ENCODE measurements at regions not wholly inside any gene's neighbourhood (a gene's known extent, or its start where the extent isn't known, plus 50 kb on each side); places are given as distances from the start of the nearest gene placed in this dataset.

- H3K4me1 Mint-ChIP-seq (ENCODE audit: low read depth, unreplicated experiment) = no peaks in the 10 kb centered on the region
- no peak overlapping the region for H3K27ac Mint-ChIP-seq (ENCODE audit: unreplicated experiment)
- H3K4me3 Mint-ChIP-seq (ENCODE audit: unreplicated experiment) = no peak overlapping the region
- TF ChIP-seq CTCF (IDR thresholded peaks at IDR 0.05; ENCODE audit: partially characterized antibody, unreplicated experiment) = no peak
- peaks cover 8% of the 10 kb centered on the region for H3K9me3 Mint-ChIP-seq (ENCODE audit: unreplicated experiment)
- DNase-seq = no peak
- H3K36me3 Mint-ChIP-seq (ENCODE audit: unreplicated experiment) = peaks cover 10% of the 10 kb centered on the region
- peaks cover 2% of the 10 kb centered on the region for H3K27me3 Mint-ChIP-seq (ENCODE audit: unreplicated experiment)
Measured at GRCh38 chr16:50480206-50480605, 68.0 kb upstream of the NKD1 start.

DNA sequence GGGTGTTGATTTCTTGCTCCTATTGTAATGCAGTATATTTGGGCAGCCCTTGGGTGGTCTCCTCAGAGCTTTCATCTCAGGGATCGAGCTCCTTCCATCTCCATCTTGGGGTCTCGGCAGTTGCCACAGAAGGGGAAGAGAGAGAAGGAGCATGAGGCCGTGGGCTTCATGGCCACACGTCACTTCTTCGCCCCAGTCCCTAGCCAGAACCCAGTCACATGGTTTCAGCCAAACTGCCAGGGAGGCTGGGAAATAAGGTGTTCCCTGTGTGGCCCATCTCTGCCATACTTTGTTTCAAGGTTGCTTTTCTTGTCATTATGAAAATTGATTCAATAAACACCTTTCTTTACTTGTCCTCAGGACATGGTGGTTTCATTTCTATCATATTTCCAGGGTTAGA, 68.4 kb upstream of the NKD1 start:
- Mint-ChIP-seq H3K4me1 (ENCODE audit: low read depth, unreplicated experiment) (no peaks in the 10 kb centered on the region), H3K36me3 (ENCODE audit: unreplicated experiment) (peaks cover 8% of the 10 kb centered on the region), H3K27ac (ENCODE audit: unreplicated experiment) (no peak overlapping the region), H3K27me3 (ENCODE audit: unreplicated experiment) (peaks cover 2% of the 10 kb centered on the region), H3K4me3 (ENCODE audit: unreplicated experiment) (no peak overlapping the region), H3K9me3 (ENCODE audit: unreplicated experiment) (peaks cover 8% of the 10 kb centered on the region)
- TF ChIP-seq CTCF (IDR thresholded peaks at IDR 0.05; ENCODE audit: partially characterized antibody, unreplicated experiment) = no peak
- no peak for DNase-seq

GRCh38 chr16:50478773-50479149, 69.4 kb upstream of the NKD1 start:
- peaks cover 2% of the 10 kb centered on the region for H3K27me3 Mint-ChIP-seq (ENCODE audit: unreplicated experiment)
- no peaks in the 10 kb centered on the region for H3K4me1 Mint-ChIP-seq (ENCODE audit: low read depth, unreplicated experiment)
- H3K36me3 Mint-ChIP-seq (ENCODE audit: unreplicated experiment) = peaks cover 2% of the 10 kb centered on the region
- no peak for TF ChIP-seq CTCF (IDR thresholded peaks at IDR 0.05; ENCODE audit: partially characterized antibody, unreplicated experiment)
- H3K27ac Mint-ChIP-seq (ENCODE audit: unreplicated experiment) = no peak overlapping the region
- no peak overlapping the region for H3K4me3 Mint-ChIP-seq (ENCODE audit: unreplicated experiment)
- peaks cover 5% of the 10 kb centered on the region for H3K9me3 Mint-ChIP-seq (ENCODE audit: unreplicated experiment)
- no peak for DNase-seq

- Mint-ChIP-seq H3K4me1 (ENCODE audit: low read depth, unreplicated experiment) (no peaks in the 10 kb centered on the region), H3K4me3 (ENCODE audit: unreplicated experiment) (no peak overlapping the region), H3K27ac (ENCODE audit: unreplicated experiment) (no peak overlapping the region), H3K27me3 (ENCODE audit: unreplicated experiment) (peaks cover 2% of the 10 kb centered on the region), H3K36me3 (ENCODE audit: unreplicated experiment) (no peaks in the 10 kb centered on the region), H3K9me3 (ENCODE audit: unreplicated experiment) (peaks cover 7% of the 10 kb centered on the region)
- TF ChIP-seq CTCF (IDR thresholded peaks at IDR 0.05; ENCODE audit: partially characterized antibody, unreplicated experiment) = no peak
- DNase-seq = no peak
Measured at GRCh38 chr16:50478075-50478772, 70.0 kb upstream of the NKD1 start.

- Mint-ChIP-seq H3K4me3 (ENCODE audit: unreplicated experiment) (no peak overlapping the region), H3K9me3 (ENCODE audit: unreplicated experiment) (peaks cover 5% of the 10 kb centered on the region)
- TF ChIP-seq CTCF (IDR thresholded peaks at IDR 0.05; ENCODE audit: partially characterized antibody, unreplicated experiment) = no peak
Measured at GRCh38 chr16:50476486-50477255, 71.5 kb upstream of the NKD1 start.

More at GRCh38 chr16:50476486-50477255, 71.5 kb upstream of the NKD1 start:
- H3K4me1 Mint-ChIP-seq (ENCODE audit: low read depth, unreplicated experiment) = no peaks in the 10 kb centered on the region
- H3K27ac Mint-ChIP-seq (ENCODE audit: unreplicated experiment) = no peak overlapping the region
- H3K27me3 Mint-ChIP-seq (ENCODE audit: unreplicated experiment) = peaks cover 4% of the 10 kb centered on the region
- no peak for DNase-seq
- H3K36me3 Mint-ChIP-seq (ENCODE audit: unreplicated experiment) = no peaks in the 10 kb centered on the region

Data from glutamatergic neuron (in vitro differentiated cells).